HG03064 (cell line): ENCODE measurements at regions not wholly inside any gene's neighbourhood (a gene's known extent, or its start where the extent isn't known, plus 50 kb on each side); places are given as distances from the start of the nearest gene placed in this dataset.
"Not testable (repeated sequence)": the region's sequence is repeated elsewhere in the genome, so short reads cannot be mapped to it uniquely, and the experiment has no call there.

Experiments used
- ATAC-seq: cut with Tn5 transposase; IDR thresholded peaks from one replicate; pipeline ENCODE4 v1.9.1; 2021; ENCODE audit warnings: low read depth; ENCODE audit not compliant: unreplicated experiment

DNA sequence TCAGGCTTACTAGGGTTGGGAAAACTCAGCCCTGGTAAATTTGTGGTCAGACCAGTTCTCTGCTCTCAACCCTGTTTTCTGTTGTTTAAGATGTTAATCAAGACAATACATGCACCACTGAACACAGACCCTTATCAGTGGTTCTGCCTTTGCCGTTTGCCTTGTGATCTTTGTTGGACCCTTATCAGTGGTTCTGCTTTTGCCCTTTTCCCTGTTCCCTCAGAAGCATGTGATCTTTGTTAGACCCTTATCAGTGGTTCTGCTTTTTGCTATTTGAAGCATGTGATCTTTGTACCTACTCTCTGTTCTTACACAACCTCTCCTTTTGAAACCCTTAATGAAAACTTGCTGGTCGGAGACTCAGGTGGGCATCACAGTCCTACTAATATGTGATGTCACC is 133.9 kb upstream of the NBPF11 start:
- ATAC-seq = not testable (repeated sequence)

- ATAC-seq = peak; percentile 70
Observed at GRCh38 chr1:148280831-148281572, 128.9 kb upstream of the NBPF11 start.

DNA sequence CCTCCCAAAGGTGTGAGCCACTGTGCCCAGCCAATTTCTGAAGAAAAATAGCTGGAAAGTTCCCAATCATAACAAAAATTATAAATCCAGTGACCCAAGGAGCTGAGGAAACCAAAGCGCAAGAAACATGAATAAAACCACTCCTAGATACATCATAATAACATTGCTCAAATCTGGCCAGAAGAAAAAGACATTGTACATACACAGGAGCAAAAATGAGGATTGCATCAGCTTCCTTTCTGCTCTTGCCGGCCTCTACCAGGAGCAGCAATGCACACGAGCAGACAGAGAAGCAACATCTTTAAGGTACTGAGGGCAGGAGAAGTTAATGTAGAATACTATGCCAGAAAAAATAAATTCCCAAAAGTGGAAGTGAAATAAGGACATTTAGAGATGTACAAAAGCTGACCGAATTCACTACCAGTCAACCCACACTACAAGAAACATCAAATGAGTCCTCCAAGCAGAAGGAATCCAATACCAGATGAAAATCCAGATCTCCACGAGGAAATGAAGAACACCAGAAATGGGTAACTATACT is 127.0 kb upstream of the NBPF11 start:
- ATAC-seq = not testable (repeated sequence)

DNA sequence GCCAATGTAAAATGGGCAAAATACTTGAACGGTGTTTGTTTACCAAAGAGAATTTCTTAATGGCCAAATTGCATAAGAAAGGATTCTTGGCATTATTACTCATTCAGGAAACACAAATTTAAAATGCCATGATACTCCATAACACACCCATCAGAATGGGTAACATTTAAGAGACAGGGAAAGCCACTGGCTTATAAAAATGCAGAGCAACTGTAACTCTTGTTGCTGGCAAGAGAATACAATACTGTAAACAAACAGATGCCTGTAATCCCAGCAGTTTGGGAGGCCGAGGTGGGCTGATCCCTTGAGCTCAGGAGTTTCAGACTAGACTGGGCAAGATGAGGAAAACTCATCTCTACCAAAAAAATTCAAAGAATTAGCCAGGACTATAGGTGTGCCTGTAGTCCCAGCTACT is 125.8 kb upstream of the NBPF11 start:
- not testable (repeated sequence) for ATAC-seq

- ATAC-seq = not testable (repeated sequence)
Observed at GRCh38 chr1:148267066-148267465, 115.0 kb upstream of the NBPF11 start.

DNA sequence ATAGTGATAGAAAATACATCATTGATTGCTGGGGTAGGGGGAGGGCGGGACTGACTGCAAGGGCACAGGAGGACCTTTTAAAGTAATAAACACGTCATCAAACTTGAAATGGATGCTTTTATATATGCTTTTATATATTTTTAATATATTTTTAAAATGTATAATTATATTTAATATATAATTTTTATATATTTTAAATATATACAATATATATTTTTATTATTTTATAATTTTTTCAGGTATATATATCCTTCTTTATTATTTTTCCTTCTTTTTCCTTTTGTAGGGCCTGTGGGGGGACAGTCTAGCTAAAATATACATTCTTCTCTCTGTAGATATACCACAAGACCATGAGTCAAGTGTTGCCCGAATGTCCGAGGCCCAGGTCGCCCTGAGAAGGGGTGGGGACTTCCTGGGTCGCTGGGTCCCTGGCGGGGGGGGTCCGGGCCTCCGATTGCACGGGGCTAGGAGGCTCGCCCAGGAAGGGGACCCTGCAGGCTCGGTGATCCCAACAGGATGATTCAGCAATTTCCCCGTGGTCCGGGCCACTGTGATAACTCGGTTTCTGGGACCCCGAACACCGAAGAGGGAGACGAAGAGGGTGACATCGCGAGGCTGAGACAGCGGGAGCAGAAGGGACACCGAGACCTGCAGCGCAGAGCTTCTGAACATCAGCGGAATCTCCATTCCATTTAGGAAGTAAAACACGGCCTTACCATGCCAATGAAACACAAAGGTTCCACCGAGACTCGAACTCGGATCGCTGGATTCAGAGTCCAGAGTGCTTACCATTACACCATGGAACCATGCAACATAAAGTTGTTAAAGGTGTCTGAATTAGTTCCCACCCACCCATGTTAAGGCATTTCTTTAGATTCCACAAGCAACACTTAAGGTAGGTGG is 112.5 kb upstream of the NBPF11 start:
- no peak for ATAC-seq

DNA sequence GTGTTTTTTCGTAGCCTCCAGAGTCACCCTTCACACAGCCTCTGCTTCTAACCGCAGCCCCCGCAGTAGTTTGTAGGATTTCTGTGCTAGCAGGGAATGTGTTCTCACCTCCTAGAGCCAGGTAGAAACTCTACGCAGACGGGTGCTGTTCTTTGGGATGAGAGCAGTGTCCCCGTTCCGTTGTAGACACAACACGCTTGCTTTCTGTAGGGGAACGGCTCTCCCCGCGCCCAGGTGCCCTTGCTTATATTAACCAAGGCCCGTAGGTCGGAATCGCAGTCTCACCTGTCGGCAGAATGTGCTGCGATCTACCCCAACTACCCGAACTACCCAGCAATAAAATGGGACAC is 111.8 kb upstream of the NBPF11 start:
- ATAC-seq = no peak

DNA sequence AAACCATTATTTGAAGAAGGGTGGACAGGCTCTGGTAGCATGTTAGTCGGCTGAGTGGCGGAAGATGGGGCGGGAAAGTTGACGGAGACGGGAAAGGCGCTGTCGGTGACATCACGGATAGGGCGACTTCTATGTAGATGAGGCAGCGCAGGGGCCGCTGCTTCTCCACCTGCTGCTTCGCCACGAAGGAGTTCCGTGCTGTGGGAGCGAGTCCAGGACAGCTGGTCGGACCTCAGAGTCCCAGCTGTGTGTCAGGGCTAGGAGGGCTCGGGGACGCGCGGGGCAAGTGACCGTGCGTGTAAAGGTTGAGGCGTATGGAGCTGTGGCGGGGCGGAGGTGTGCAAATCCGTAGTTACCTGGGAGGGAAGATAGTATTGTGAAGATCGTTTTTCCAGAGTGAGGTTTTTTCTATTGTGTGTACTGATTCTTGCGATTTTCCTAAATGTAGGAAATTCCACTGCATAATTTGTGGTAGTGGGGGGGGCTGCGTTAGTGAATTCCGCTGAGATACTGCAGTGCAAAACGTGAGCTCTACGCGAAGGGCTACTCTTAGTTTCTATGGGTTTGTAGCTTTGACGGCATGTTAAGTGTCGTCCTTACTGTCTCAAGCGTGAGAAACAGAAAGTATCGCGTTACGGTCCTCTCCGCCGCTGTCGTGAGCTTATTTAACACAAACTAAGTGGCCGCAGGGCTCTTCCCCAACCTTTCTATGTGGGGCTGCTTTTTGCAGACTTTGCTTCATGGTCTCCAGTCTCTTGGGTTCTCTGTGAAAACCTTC is 111.2 kb upstream of the NBPF11 start:
- peak; percentile 76 for ATAC-seq

DNA sequence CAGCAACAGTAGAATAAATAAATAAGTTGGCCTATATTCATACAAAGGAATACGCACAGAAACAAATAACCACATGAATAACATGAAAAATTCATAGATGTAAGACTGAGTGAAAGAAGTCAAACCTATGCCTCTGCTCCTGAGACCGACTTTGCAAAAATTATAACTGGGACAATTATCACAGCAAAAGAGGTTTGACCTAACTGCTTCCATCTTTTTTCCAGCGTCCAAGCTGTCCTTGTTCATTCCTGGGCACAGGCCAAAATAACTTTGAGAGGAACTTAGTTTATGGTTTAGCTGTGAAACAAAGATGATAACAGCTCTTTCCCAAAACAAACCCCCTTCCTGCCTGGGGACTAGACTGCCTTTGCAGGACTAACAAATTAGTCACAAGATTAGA is 109.6 kb upstream of the NBPF11 start:
- not testable (repeated sequence) for ATAC-seq

DNA sequence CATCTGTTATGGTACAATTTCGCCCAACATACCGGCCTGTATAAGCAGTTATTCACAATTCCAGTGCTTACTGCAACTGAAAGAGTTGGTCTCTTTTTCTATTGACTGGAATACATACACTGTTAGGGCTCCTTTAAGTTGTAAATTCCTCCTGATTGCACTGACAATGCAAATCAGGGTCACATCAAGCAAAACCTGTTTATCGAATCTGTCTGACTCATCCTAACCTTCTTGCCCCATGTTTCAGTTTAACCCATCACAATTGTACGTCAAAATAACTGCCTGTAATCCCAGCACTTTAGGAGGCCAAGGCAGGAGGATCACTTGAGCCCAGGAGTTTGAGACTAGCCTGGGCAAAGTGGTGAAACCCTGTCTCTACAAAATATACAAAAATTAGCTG is 105.8 kb upstream of the NBPF11 start:
- ATAC-seq = not testable (repeated sequence)

- not testable (repeated sequence) for ATAC-seq
Observed at GRCh38 chr1:148254611-148255429, 102.7 kb upstream of the NBPF11 start.

- not testable (repeated sequence) for ATAC-seq
Observed at GRCh38 chr1:148253808-148254207, 101.7 kb upstream of the NBPF11 start.

GRCh38 chr1:148248798-148249197 is 96.7 kb upstream of the NBPF11 start:
- not testable (repeated sequence) for ATAC-seq

- ATAC-seq = not testable (repeated sequence)
Observed at GRCh38 chr1:148246258-148246861, 94.3 kb upstream of the NBPF11 start.

GRCh38 chr1:148245843-148246242 is 93.8 kb upstream of the NBPF11 start:
- not testable (repeated sequence) for ATAC-seq

- not testable (repeated sequence) for ATAC-seq
Observed at GRCh38 chr1:148245443-148245842, 93.4 kb upstream of the NBPF11 start.

DNA sequence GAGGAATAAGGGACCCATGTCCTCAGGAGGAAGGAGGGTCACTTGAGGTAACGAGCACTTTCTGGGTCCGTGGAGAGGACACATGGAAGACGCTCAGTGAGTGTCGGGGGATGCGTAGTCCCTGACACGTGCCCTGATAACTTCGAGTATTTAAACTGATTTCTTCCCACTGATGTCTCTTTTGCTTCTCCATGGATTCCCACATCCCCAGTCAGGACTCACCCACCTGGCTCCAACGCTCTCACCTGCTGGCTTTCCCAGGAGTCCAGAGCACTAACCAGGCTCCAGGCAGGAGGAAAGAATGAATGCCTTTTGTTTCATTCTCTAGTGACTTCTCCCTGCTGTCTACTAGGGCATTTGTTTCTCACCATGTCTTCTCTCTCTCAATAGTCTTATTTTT is 81.2 kb upstream of the NBPF11 start:
- ATAC-seq = not testable (repeated sequence)

DNA sequence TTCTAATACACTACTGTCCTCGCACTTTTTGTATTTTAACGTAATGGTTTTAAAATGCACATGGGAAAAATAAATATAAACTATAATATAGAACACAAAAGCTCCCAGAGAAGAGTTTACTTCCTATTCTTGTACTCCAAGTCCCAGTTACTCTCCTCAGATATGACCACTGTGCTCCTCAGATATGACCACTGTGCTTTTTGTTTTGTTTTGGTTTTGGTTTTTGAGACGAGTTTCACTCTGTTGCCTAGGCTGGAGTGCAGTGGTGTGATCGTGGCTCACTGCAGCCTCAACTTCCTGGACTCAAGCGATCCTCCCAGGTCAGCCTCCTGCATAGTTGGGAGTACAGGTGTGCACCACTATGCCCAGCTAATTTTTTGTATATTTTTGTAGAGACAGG is 76.8 kb upstream of the NBPF11 start:
- ATAC-seq = not testable (repeated sequence)

DNA sequence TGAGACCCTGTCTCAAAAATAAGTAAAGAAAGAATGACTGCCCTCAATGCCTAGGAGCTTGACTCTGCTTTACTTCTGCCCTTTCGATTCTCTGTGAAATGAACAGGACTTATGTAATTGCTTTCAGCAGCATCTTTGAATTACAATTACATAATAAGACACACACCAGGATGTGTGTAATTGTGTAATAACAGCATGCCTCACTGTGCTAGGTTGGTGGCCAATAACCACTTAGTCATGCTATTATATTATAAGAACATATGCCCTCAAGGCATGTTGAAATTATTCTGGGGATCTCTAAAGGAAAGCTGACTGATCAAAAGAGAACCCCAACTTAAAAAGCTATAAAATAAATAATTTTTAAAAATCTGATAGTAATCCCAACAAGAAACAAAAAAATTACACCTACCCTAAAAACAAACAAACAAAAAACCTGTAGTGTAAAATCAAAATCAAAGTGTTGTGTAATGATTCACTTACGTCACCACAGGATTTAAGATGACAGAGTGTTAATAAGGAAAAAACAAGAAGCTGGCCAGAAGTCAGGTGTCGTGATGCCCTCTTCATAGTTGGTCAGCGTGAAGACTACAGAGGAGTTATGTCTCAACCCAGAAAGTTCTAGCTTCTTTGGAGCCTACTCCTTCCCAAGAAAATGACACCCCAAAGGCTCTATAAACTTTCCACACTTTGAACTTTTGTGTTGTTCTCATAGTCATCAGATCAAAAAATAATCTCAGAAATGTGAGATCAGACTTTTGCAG is 70.5 kb upstream of the NBPF11 start:
- not testable (repeated sequence) for ATAC-seq
